ENCODE measurements at regions not wholly inside any gene's neighbourhood (a gene's known extent, or its start where the extent isn't known, plus 50 kb on each side); places are given as distances from the start of the nearest gene placed in this dataset.

- TF ChIP-seq, protein P1, sequence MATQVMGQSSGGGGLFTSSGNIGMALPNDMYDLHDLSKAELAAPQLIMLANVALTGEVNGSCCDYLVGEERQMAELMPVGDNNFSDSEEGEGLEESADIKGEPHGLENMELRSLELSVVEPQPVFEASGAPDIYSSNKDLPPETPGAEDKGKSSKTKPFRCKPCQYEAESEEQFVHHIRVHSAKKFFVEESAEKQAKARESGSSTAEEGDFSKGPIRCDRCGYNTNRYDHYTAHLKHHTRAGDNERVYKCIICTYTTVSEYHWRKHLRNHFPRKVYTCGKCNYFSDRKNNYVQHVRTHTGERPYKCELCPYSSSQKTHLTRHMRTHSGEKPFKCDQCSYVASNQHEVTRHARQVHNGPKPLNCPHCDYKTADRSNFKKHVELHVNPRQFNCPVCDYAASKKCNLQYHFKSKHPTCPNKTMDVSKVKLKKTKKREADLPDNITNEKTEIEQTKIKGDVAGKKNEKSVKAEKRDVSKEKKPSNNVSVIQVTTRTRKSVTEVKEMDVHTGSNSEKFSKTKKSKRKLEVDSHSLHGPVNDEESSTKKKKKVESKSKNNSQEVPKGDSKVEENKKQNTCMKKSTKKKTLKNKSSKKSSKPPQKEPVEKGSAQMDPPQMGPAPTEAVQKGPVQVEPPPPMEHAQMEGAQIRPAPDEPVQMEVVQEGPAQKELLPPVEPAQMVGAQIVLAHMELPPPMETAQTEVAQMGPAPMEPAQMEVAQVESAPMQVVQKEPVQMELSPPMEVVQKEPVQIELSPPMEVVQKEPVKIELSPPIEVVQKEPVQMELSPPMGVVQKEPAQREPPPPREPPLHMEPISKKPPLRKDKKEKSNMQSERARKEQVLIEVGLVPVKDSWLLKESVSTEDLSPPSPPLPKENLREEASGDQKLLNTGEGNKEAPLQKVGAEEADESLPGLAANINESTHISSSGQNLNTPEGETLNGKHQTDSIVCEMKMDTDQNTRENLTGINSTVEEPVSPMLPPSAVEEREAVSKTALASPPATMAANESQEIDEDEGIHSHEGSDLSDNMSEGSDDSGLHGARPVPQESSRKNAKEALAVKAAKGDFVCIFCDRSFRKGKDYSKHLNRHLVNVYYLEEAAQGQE (IDR thresholded peaks at IDR 0.05; ENCODE audit: insufficient read depth in 1 of 2, low read depth in 2 of 2, low read length in 1 of 2): no peak
- TF ChIP-seq CTCF (IDR thresholded peaks at IDR 0.05): no peak
Observed at GRCh38 chr2:106292627-106293026, 98.5 kb upstream of the UXS1 start.

Data from Panc1 (cell line).